ENCODE measurements at regions not wholly inside any gene's neighbourhood (a gene's known extent, or its start where the extent isn't known, plus 50 kb on each side); places are given as distances from the start of the nearest gene placed in this dataset.

GRCh38 chr15:59801649-59802048 lies 112.5 kb upstream of the BNIP2 start:
- Histone ChIP-seq H2AFZ (ENCODE audit: low read length) (no peak overlapping the region), H3K36me3 (ENCODE audit: insufficient read depth, low read length) (no peaks in the 10 kb centered on the region), H3K79me2 (ENCODE audit: insufficient read depth, low read length) (no peaks in the 10 kb centered on the region), H3K27me3 (ENCODE audit: insufficient read depth, low read length) (peaks cover 3% of the 10 kb centered on the region), H3K4me3 (ENCODE audit: insufficient read depth, low read length) (no peak overlapping the region), H3K9me3 (ENCODE audit: low read depth, low read length) (no peaks in the 10 kb centered on the region), H3K4me1 (ENCODE audit: insufficient read depth, low read length) (no peaks in the 10 kb centered on the region), H3K27ac (ENCODE audit: low read depth, low read length) (no peak overlapping the region), H3K4me2 (ENCODE audit: insufficient read depth, low read length) (no peak overlapping the region), H4K20me1 (ENCODE audit: insufficient read depth, low read length) (no peaks in the 10 kb centered on the region)
- TF ChIP-seq, protein P1, sequence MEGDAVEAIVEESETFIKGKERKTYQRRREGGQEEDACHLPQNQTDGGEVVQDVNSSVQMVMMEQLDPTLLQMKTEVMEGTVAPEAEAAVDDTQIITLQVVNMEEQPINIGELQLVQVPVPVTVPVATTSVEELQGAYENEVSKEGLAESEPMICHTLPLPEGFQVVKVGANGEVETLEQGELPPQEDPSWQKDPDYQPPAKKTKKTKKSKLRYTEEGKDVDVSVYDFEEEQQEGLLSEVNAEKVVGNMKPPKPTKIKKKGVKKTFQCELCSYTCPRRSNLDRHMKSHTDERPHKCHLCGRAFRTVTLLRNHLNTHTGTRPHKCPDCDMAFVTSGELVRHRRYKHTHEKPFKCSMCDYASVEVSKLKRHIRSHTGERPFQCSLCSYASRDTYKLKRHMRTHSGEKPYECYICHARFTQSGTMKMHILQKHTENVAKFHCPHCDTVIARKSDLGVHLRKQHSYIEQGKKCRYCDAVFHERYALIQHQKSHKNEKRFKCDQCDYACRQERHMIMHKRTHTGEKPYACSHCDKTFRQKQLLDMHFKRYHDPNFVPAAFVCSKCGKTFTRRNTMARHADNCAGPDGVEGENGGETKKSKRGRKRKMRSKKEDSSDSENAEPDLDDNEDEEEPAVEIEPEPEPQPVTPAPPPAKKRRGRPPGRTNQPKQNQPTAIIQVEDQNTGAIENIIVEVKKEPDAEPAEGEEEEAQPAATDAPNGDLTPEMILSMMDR (IDR thresholded peaks at IDR 0.05; ENCODE audit: extremely low read depth, low read depth, low read length) = no peak
- no peak for DNase-seq (ENCODE audit: insufficient read length, low spot score, missing footprints)

DNA sequence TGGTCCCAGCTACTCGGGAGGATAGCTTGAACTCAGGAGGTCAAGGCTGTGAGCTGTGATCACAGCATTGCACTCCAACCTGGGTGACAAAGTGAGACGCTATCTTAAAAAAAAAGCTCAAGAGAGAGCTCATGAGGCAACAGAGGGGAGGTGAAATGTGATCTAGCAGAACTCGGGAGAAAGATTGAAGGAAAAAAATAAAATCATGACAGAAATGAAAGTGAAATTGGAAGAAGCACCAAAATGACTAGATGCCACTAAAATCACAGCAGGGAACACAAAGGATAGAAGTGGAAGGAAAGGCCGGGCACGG lies 109.4 kb upstream of the BNIP2 start:
- H3K9me3 ChIP-seq (ENCODE audit: low read depth, low read length) = no peaks in the 10 kb centered on the region
- H2AFZ ChIP-seq (ENCODE audit: low read length) = no peak overlapping the region
- no peaks in the 10 kb centered on the region for H3K79me2 ChIP-seq (ENCODE audit: insufficient read depth, low read length)
- H3K27ac ChIP-seq (ENCODE audit: low read depth, low read length) = no peak overlapping the region
- H3K27me3 ChIP-seq (ENCODE audit: insufficient read depth, low read length) = peaks cover 7% of the 10 kb centered on the region
- no peaks in the 10 kb centered on the region for H4K20me1 ChIP-seq (ENCODE audit: insufficient read depth, low read length)
- H3K36me3 ChIP-seq (ENCODE audit: insufficient read depth, low read length) = no peaks in the 10 kb centered on the region
- no peak overlapping the region for H3K4me3 ChIP-seq (ENCODE audit: insufficient read depth, low read length)
- TF ChIP-seq, protein P1 (IDR thresholded peaks at IDR 0.05; ENCODE audit: extremely low read depth, low read depth, low read length) = no peak
- no peaks in the 10 kb centered on the region for H3K4me1 ChIP-seq (ENCODE audit: insufficient read depth, low read length)
- H3K4me2 ChIP-seq (ENCODE audit: insufficient read depth, low read length) = no peak overlapping the region
- no peak for DNase-seq (ENCODE audit: insufficient read length, low spot score, missing footprints)

GRCh38 chr15:59797756-59798604 lies 108.9 kb upstream of the BNIP2 start:
- H3K79me2 ChIP-seq (ENCODE audit: insufficient read depth, low read length) = no peaks in the 10 kb centered on the region
- peaks cover 7% of the 10 kb centered on the region for H3K27me3 ChIP-seq (ENCODE audit: insufficient read depth, low read length)
- no peak overlapping the region for H3K4me3 ChIP-seq (ENCODE audit: insufficient read depth, low read length)
- H4K20me1 ChIP-seq (ENCODE audit: insufficient read depth, low read length) = no peaks in the 10 kb centered on the region
- no peak overlapping the region for H3K4me2 ChIP-seq (ENCODE audit: insufficient read depth, low read length)
- no peak overlapping the region for H2AFZ ChIP-seq (ENCODE audit: low read length)
- H3K9me3 ChIP-seq (ENCODE audit: low read depth, low read length) = no peaks in the 10 kb centered on the region
- no peak overlapping the region for H3K27ac ChIP-seq (ENCODE audit: low read depth, low read length)
- no peaks in the 10 kb centered on the region for H3K36me3 ChIP-seq (ENCODE audit: insufficient read depth, low read length)
- no peak for DNase-seq (ENCODE audit: insufficient read length, low spot score, missing footprints)
- TF ChIP-seq, protein P1 (IDR thresholded peaks at IDR 0.05; ENCODE audit: extremely low read depth, low read depth, low read length) = no peak
- no peaks in the 10 kb centered on the region for H3K4me1 ChIP-seq (ENCODE audit: insufficient read depth, low read length)

- Histone ChIP-seq H3K4me1 (ENCODE audit: insufficient read depth, low read length) (no peaks in the 10 kb centered on the region), H3K27me3 (ENCODE audit: insufficient read depth, low read length) (peaks cover 7% of the 10 kb centered on the region), H3K4me3 (ENCODE audit: insufficient read depth, low read length) (no peak overlapping the region), H3K9me3 (ENCODE audit: low read depth, low read length) (no peaks in the 10 kb centered on the region), H3K36me3 (ENCODE audit: insufficient read depth, low read length) (no peaks in the 10 kb centered on the region), H4K20me1 (ENCODE audit: insufficient read depth, low read length) (no peaks in the 10 kb centered on the region), H2AFZ (ENCODE audit: low read length) (no peak overlapping the region), H3K27ac (ENCODE audit: low read depth, low read length) (no peak overlapping the region), H3K4me2 (ENCODE audit: insufficient read depth, low read length) (no peak overlapping the region), H3K79me2 (ENCODE audit: insufficient read depth, low read length) (no peaks in the 10 kb centered on the region)
- TF ChIP-seq, protein P1 (IDR thresholded peaks at IDR 0.05; ENCODE audit: extremely low read depth, low read depth, low read length) = no peak
- DNase-seq (ENCODE audit: insufficient read length, low spot score, missing footprints) = no peak
These were observed 105.2 kb upstream of the BNIP2 start for GRCh38 chr15:59794229-59794886.
